ENCODE measurements at regions not wholly inside any gene's neighbourhood (a gene's known extent, or its start where the extent isn't known, plus 50 kb on each side); places are given as distances from the start of the nearest gene placed in this dataset.

DNA sequence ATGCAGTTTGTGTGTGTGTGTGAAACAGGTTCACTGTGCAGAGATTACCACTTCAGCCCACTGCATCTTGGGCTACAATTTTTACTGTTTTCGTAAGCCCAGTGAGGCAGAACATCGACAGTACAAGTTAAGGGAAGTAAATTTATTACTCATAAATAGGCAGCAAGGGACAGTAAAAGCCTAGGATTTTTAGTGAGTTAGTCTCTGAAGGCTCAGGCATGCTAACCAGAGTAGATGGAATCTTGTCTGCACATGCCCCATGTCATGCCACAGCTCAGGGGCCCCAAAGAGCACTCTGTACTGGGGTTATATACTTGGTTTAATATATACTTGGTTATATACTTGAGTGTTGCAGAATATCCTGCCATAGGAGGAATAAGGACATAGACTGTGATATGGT, 825.7 kb downstream of the TECRL start:
- no peaks in the 10 kb centered on the region for H3K9me3 ChIP-seq
- no peak for DNase-seq
- ATAC-seq: no peak
- no peaks in the 10 kb centered on the region for H3K4me1 ChIP-seq (ENCODE audit: low read depth)
- no peaks in the 10 kb centered on the region for H3K36me3 ChIP-seq (ENCODE audit: low read depth)
- TF ChIP-seq CTCF (IDR thresholded peaks at IDR 0.05): no peak
- intact Hi-C loops (cut with DNase I, micrococcal nuclease): no loop called here
- H3K4me3 ChIP-seq: no peak overlapping the region

GRCh38 chr4:63583007-63583406, 826.2 kb downstream of the TECRL start:
- ATAC-seq (no peak), DNase-seq (no peak)
- Histone ChIP-seq H3K9me3 (no peaks in the 10 kb centered on the region), H3K4me3 (no peak overlapping the region), H3K4me1 (ENCODE audit: low read depth) (no peaks in the 10 kb centered on the region), H3K36me3 (ENCODE audit: low read depth) (no peaks in the 10 kb centered on the region)
- intact Hi-C loops (cut with DNase I, micrococcal nuclease): no loop called here
- TF ChIP-seq CTCF (IDR thresholded peaks at IDR 0.05): no peak

GRCh38 chr4:63580796-63581475, 828.3 kb downstream of the TECRL start:
- no peak for TF ChIP-seq CTCF (IDR thresholded peaks at IDR 0.05)
- no peak for ATAC-seq

DNA sequence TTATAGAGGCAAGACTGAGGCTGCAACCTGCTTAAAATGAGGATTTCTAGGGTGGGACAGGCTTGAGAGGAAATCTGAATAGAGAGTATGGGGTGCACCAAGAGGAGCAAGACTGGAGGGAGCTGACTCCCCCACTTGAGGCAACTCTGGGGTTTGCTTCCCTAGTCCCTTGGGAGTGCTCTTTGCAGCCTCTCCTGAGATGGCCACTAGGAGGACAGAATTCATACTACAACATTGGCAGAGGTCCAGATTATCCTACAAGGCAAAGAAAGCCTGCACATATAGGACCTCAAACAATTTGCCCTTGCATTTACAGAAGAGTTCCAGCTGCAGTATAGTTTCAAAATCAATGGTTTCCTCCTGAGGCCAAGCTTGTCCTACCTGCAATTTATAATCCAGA, 830.9 kb downstream of the TECRL start:
- Histone ChIP-seq H3K9me3 (peaks cover 7% of the 10 kb centered on the region), H3K4me3 (no peak overlapping the region), H3K4me1 (ENCODE audit: low read depth) (no peaks in the 10 kb centered on the region), H3K36me3 (ENCODE audit: low read depth) (no peaks in the 10 kb centered on the region)
- intact Hi-C loops (cut with DNase I, micrococcal nuclease): no loop called here
- ATAC-seq: no peak
- no peak for DNase-seq
- no peak for TF ChIP-seq CTCF (IDR thresholded peaks at IDR 0.05)

More at GRCh38 chr4:63580796-63581475, 828.3 kb downstream of the TECRL start:
- intact Hi-C loops (cut with DNase I, micrococcal nuclease): no loop called here
- Histone ChIP-seq H3K9me3 (peaks cover 7% of the 10 kb centered on the region), H3K36me3 (ENCODE audit: low read depth) (no peaks in the 10 kb centered on the region), H3K4me1 (ENCODE audit: low read depth) (no peaks in the 10 kb centered on the region), H3K4me3 (no peak overlapping the region)
- DNase-seq: no peak

- H3K36me3 ChIP-seq (ENCODE audit: low read depth): no peaks in the 10 kb centered on the region
- no peak for DNase-seq
- H3K4me3 ChIP-seq: no peak overlapping the region
- intact Hi-C loops (cut with DNase I, micrococcal nuclease): no loop called here
- H3K4me1 ChIP-seq (ENCODE audit: low read depth): no peaks in the 10 kb centered on the region
- H3K9me3 ChIP-seq: no peaks in the 10 kb centered on the region
- no peak for ATAC-seq
- TF ChIP-seq CTCF (IDR thresholded peaks at IDR 0.05): no peak
Measured at GRCh38 chr4:63566658-63567057, 842.6 kb downstream of the TECRL start.
